ENCODE measurements at regions not wholly inside any gene's neighbourhood (a gene's known extent, or its start where the extent isn't known, plus 50 kb on each side); places are given as distances from the start of the nearest gene placed in this dataset.

- Mint-ChIP-seq H3K4me3 (no peak overlapping the region), H3K36me3 (ENCODE audit: low read depth) (no peaks in the 10 kb centered on the region), H3K9me3 (no peaks in the 10 kb centered on the region), H3K27me3 (peaks cover 27% of the 10 kb centered on the region), H3K4me1 (ENCODE audit: low read depth) (no peaks in the 10 kb centered on the region), H3K27ac (no peak overlapping the region)
- no peak for DNase-seq
Measured at GRCh38 chrX:79300856-79301255, 66.3 kb downstream of the ITM2A start.

- no peaks in the 10 kb centered on the region for H3K9me3 Mint-ChIP-seq
- H3K27ac Mint-ChIP-seq = no peak overlapping the region
- no peak overlapping the region for H3K4me3 Mint-ChIP-seq
- H3K36me3 Mint-ChIP-seq (ENCODE audit: low read depth) = no peaks in the 10 kb centered on the region
- no peak for DNase-seq
- peaks cover 35% of the 10 kb centered on the region for H3K4me1 Mint-ChIP-seq (ENCODE audit: low read depth)
- H3K27me3 Mint-ChIP-seq = peaks cover 26% of the 10 kb centered on the region
Measured at GRCh38 chrX:79290596-79290995, 76.5 kb downstream of the ITM2A start.

GRCh38 chrX:79288733-79289132 lies 78.4 kb downstream of the ITM2A start:
- Mint-ChIP-seq H3K4me1 (ENCODE audit: low read depth) (peaks cover 37% of the 10 kb centered on the region), H3K36me3 (ENCODE audit: low read depth) (no peaks in the 10 kb centered on the region), H3K4me3 (no peak overlapping the region), H3K27ac (no peak overlapping the region), H3K9me3 (no peaks in the 10 kb centered on the region), H3K27me3 (peaks cover 26% of the 10 kb centered on the region)
- DNase-seq = no peak

GRCh38 chrX:79287724-79288123 lies 79.4 kb downstream of the ITM2A start:
- H3K4me1 Mint-ChIP-seq (ENCODE audit: low read depth) = peaks cover 37% of the 10 kb centered on the region

GRCh38 chrX:79281775-79282174 lies 85.4 kb downstream of the ITM2A start:
- peaks cover 21% of the 10 kb centered on the region for H3K9me3 Mint-ChIP-seq
- peaks cover 45% of the 10 kb centered on the region for H3K27me3 Mint-ChIP-seq
- DNase-seq = no peak
- H3K4me1 Mint-ChIP-seq (ENCODE audit: low read depth) = peaks cover 5% of the 10 kb centered on the region
- H3K27ac Mint-ChIP-seq = no peak overlapping the region
- H3K36me3 Mint-ChIP-seq (ENCODE audit: low read depth) = peaks cover 14% of the 10 kb centered on the region
- H3K4me3 Mint-ChIP-seq = no peak overlapping the region

More at GRCh38 chrX:79287724-79288123, 79.4 kb downstream of the ITM2A start:
- Mint-ChIP-seq H3K27me3 (peaks cover 24% of the 10 kb centered on the region), H3K9me3 (peaks cover 1% of the 10 kb centered on the region), H3K4me3 (peak overlapping the region; percentile 26), H3K27ac (no peak overlapping the region), H3K36me3 (ENCODE audit: low read depth) (no peaks in the 10 kb centered on the region)
- no peak for DNase-seq

- peaks cover 16% of the 10 kb centered on the region for H3K27me3 Mint-ChIP-seq
- H3K4me1 Mint-ChIP-seq (ENCODE audit: low read depth) = peaks cover 48% of the 10 kb centered on the region
- H3K9me3 Mint-ChIP-seq = no peaks in the 10 kb centered on the region
- DNase-seq = peak; percentile 74
- peak overlapping the region; percentile 31 for H3K4me3 Mint-ChIP-seq
- no peaks in the 10 kb centered on the region for H3K36me3 Mint-ChIP-seq (ENCODE audit: low read depth)
- peak overlapping the region; percentile 72 for H3K27ac Mint-ChIP-seq
Measured at GRCh38 chrX:79270401-79270800, 96.7 kb downstream of the ITM2A start.

- Mint-ChIP-seq H3K27me3 (peaks cover 13% of the 10 kb centered on the region), H3K4me1 (ENCODE audit: low read depth) (peaks cover 59% of the 10 kb centered on the region), H3K36me3 (ENCODE audit: low read depth) (no peaks in the 10 kb centered on the region), H3K27ac (peak overlapping the region; percentile 53), H3K9me3 (no peaks in the 10 kb centered on the region), H3K4me3 (no peak overlapping the region)
- DNase-seq = no peak
Measured at GRCh38 chrX:79268788-79269187, 98.3 kb downstream of the ITM2A start.

GRCh38 chrX:79266702-79267101 lies 100.4 kb downstream of the ITM2A start:
- Mint-ChIP-seq H3K4me3 (peak overlapping the region; percentile 6), H3K4me1 (ENCODE audit: low read depth) (peaks cover 72% of the 10 kb centered on the region), H3K27ac (peak overlapping the region; percentile 65), H3K36me3 (ENCODE audit: low read depth) (no peaks in the 10 kb centered on the region), H3K9me3 (no peaks in the 10 kb centered on the region), H3K27me3 (peaks cover 10% of the 10 kb centered on the region)
- no peak for DNase-seq

GRCh38 chrX:79263550-79263949 lies 103.6 kb downstream of the ITM2A start:
- Mint-ChIP-seq H3K4me3 (peak overlapping the region; percentile 31), H3K9me3 (no peaks in the 10 kb centered on the region), H3K27me3 (peaks cover 8% of the 10 kb centered on the region), H3K36me3 (ENCODE audit: low read depth) (no peaks in the 10 kb centered on the region), H3K4me1 (ENCODE audit: low read depth) (peaks cover 82% of the 10 kb centered on the region), H3K27ac (peak overlapping the region; percentile 58)
- DNase-seq = no peak

GRCh38 chrX:79259073-79259689 lies 108.0 kb downstream of the ITM2A start:
- peak; percentile 32 for DNase-seq
- peak overlapping the region; percentile 47 for H3K4me3 Mint-ChIP-seq
- H3K9me3 Mint-ChIP-seq = peaks cover 3% of the 10 kb centered on the region
- peaks cover 17% of the 10 kb centered on the region for H3K27me3 Mint-ChIP-seq
- H3K27ac Mint-ChIP-seq = peak overlapping the region; percentile 88
- H3K36me3 Mint-ChIP-seq (ENCODE audit: low read depth) = peaks cover 14% of the 10 kb centered on the region
- H3K4me1 Mint-ChIP-seq (ENCODE audit: low read depth) = peaks cover 90% of the 10 kb centered on the region

GRCh38 chrX:79243691-79244090 lies 99.2 kb downstream of the GPR174 start:
- H3K27me3 Mint-ChIP-seq = peaks cover 39% of the 10 kb centered on the region
- H3K4me3 Mint-ChIP-seq = no peak overlapping the region
- H3K9me3 Mint-ChIP-seq = peaks cover 8% of the 10 kb centered on the region
- peaks cover 20% of the 10 kb centered on the region for H3K36me3 Mint-ChIP-seq (ENCODE audit: low read depth)
- no peak overlapping the region for H3K27ac Mint-ChIP-seq
- no peak for DNase-seq
- peaks cover 36% of the 10 kb centered on the region for H3K4me1 Mint-ChIP-seq (ENCODE audit: low read depth)

GRCh38 chrX:79235899-79236298 lies 91.4 kb downstream of the GPR174 start:
- peaks cover 46% of the 10 kb centered on the region for H3K4me1 Mint-ChIP-seq (ENCODE audit: low read depth)
- H3K36me3 Mint-ChIP-seq (ENCODE audit: low read depth) = peaks cover 33% of the 10 kb centered on the region
- H3K27me3 Mint-ChIP-seq = peaks cover 41% of the 10 kb centered on the region
- no peak for DNase-seq
- H3K9me3 Mint-ChIP-seq = peaks cover 4% of the 10 kb centered on the region
- peak overlapping the region; percentile 70 for H3K27ac Mint-ChIP-seq
- peak overlapping the region; percentile 1 for H3K4me3 Mint-ChIP-seq

GRCh38 chrX:79231662-79232061 lies 87.2 kb downstream of the GPR174 start:
- H3K27ac Mint-ChIP-seq = peak overlapping the region; percentile 63
- peaks cover 23% of the 10 kb centered on the region for H3K27me3 Mint-ChIP-seq
- peaks cover 19% of the 10 kb centered on the region for H3K36me3 Mint-ChIP-seq (ENCODE audit: low read depth)
- H3K4me1 Mint-ChIP-seq (ENCODE audit: low read depth) = peaks cover 39% of the 10 kb centered on the region
- no peak overlapping the region for H3K4me3 Mint-ChIP-seq
- peak; percentile 32 for DNase-seq
- peaks cover 4% of the 10 kb centered on the region for H3K9me3 Mint-ChIP-seq
